ENCODE measurements at regions not wholly inside any gene's neighbourhood (a gene's known extent, or its start where the extent isn't known, plus 50 kb on each side); places are given as distances from the start of the nearest gene placed in this dataset.

- H3K4me3 ChIP-seq (ENCODE audit: low read length): no peak overlapping the region
- no peak for DNase-seq (ENCODE audit: low read depth)
- no peak for TF ChIP-seq CTCF (conservative IDR thresholded peaks at IDR 0.05; ENCODE audit: low read depth, low read length)
Measured at GRCh38 chr4:30916337-30917274, 196.4 kb downstream of the PCDH7 start.

- no peak overlapping the region for H3K4me3 ChIP-seq (ENCODE audit: low read length)
- no peak for TF ChIP-seq CTCF (conservative IDR thresholded peaks at IDR 0.05; ENCODE audit: low read depth, low read length)
- no peak for DNase-seq (ENCODE audit: low read depth)
Measured at GRCh38 chr4:30917946-30918345, 197.8 kb downstream of the PCDH7 start.

- no peak overlapping the region for H3K4me3 ChIP-seq (ENCODE audit: low read length)
- TF ChIP-seq CTCF (conservative IDR thresholded peaks at IDR 0.05; ENCODE audit: low read depth, low read length): no peak
- DNase-seq (ENCODE audit: low read depth): no peak
Measured at GRCh38 chr4:30919458-30919857, 199.3 kb downstream of the PCDH7 start.

DNA sequence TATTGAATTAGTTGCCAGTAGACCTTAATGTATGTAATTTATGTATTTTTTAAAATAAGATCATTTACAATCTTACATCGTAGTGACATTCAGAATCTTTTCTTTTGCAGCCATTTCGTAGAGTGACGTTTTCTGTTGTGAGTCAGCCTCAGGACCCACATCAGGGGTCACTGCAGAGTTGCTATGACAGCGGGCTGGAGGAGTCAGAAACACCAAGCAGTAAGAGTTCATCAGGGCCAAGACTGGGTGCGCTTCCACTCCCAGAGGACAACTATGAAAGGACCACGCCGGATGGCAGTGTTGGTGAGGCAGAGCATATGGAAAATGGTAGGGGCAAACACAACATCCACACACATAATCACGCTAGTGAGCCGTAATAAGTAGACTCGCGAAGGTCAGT is 199.9 kb downstream of the PCDH7 start:
- no peak overlapping the region for H3K4me3 ChIP-seq (ENCODE audit: low read length)
- no peak for DNase-seq (ENCODE audit: low read depth)
- no peak for TF ChIP-seq CTCF (conservative IDR thresholded peaks at IDR 0.05; ENCODE audit: low read depth, low read length)

- TF ChIP-seq CTCF (conservative IDR thresholded peaks at IDR 0.05; ENCODE audit: low read depth, low read length): no peak
- no peak overlapping the region for H3K4me3 ChIP-seq (ENCODE audit: low read length)
- no peak for DNase-seq (ENCODE audit: low read depth)
Measured at GRCh38 chr4:30922625-30923024, 202.5 kb downstream of the PCDH7 start.

GRCh38 chr4:30924495-30924894 is 204.3 kb downstream of the PCDH7 start:
- H3K4me3 ChIP-seq (ENCODE audit: low read length): no peak overlapping the region
- no peak for TF ChIP-seq CTCF (conservative IDR thresholded peaks at IDR 0.05; ENCODE audit: low read depth, low read length)
- DNase-seq (ENCODE audit: low read depth): no peak

DNA sequence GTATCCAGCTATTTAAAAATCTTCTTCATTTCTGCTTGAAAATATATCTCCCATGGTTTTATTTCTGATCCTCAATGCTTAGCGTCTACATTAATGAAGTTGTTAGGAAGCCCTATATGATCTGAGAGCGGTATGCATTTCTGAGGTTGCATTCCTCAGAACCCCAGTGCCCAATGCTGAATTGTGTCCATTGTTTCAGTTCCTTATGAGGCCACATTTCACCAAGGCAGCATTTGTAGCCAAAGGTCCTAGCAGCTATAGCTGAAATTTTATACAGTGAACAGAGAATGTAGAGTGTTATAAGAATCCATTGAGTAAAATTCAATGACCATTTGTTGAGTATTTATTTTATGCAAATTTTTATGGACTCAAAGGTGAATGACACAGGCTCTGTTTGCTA is 209.5 kb downstream of the PCDH7 start:
- DNase-seq (ENCODE audit: low read depth): no peak
- no peak for TF ChIP-seq CTCF (conservative IDR thresholded peaks at IDR 0.05; ENCODE audit: low read depth, low read length)
- H3K4me3 ChIP-seq (ENCODE audit: low read length): no peak overlapping the region

All from retinal pigment epithelial cell (primary cell).